ENCODE measurements at regions not wholly inside any gene's neighbourhood (a gene's known extent, or its start where the extent isn't known, plus 50 kb on each side); places are given as distances from the start of the nearest gene placed in this dataset.

DNA sequence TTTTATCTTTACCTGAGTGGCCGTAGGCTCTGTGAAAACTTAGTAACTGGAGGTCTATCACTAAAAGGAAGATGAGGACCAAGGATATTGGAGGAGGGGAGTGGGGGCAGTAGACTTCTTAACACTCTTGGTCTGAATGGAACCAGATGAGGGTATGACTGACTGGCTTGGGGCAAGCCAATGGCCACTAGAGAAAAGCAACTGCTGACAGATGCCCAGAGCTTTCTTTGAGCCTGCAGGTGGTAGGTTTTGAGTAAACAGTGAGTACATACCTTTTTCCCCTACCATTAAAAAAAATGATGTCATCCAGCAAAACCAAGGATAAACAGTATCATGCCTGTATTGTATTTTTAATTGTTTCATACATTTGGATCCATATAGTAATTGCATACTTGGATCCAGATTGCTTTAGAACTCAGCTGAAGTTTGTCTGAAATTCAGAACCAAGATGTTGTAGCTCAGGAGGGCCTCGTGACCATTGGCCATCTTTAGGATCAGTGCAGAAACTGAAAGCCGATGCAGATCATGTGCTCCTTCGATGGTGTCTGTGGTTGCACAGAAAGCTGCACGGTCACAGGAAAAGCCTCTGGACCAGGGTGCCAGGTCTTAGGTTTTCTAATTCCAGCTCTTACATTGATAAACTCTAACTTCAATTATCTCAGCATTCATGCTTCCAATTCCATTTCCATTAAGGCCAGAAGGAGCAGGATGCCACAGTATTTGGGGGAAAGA lies 131.0 kb downstream of the PDGFRA start:
- H3K27ac ChIP-seq = no peak overlapping the region
- no peak overlapping the region for H3K4me3 ChIP-seq (ENCODE audit: low read depth, low read length)
- H3K9me3 ChIP-seq (ENCODE audit: severe bottlenecking) = no peaks in the 10 kb centered on the region
- TF ChIP-seq, protein P1, sequence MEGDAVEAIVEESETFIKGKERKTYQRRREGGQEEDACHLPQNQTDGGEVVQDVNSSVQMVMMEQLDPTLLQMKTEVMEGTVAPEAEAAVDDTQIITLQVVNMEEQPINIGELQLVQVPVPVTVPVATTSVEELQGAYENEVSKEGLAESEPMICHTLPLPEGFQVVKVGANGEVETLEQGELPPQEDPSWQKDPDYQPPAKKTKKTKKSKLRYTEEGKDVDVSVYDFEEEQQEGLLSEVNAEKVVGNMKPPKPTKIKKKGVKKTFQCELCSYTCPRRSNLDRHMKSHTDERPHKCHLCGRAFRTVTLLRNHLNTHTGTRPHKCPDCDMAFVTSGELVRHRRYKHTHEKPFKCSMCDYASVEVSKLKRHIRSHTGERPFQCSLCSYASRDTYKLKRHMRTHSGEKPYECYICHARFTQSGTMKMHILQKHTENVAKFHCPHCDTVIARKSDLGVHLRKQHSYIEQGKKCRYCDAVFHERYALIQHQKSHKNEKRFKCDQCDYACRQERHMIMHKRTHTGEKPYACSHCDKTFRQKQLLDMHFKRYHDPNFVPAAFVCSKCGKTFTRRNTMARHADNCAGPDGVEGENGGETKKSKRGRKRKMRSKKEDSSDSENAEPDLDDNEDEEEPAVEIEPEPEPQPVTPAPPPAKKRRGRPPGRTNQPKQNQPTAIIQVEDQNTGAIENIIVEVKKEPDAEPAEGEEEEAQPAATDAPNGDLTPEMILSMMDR (IDR thresholded peaks at IDR 0.05; ENCODE audit: low read depth, low read length) = no peak
- no peak for DNase-seq
- no peaks in the 10 kb centered on the region for H3K36me3 ChIP-seq
- H3K27me3 ChIP-seq (ENCODE audit: insufficient read depth, low read depth, severe bottlenecking) = peaks cover 50% of the 10 kb centered on the region

DNA sequence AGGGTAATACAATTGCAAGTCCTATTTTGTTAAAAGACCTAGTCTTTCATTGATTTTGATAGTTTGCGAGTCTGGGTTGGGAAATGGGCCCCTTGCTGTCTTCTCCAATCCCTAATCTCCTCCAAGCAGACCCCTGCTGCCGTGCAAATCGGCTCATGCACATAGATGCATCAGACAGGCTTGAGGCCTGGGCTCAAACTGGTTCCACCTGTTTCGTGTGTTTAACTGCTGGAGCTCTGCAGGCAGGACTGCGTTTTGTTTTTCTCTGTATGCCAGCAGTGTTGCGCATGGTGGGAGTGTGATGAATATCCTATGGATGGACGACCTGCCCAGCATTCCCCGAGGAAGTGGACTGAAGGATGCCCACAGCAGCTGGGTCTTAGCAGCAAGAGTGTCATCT lies 133.9 kb downstream of the PDGFRA start:
- H3K27ac ChIP-seq = no peak overlapping the region
- H3K4me3 ChIP-seq (ENCODE audit: low read depth, low read length) = no peak overlapping the region
- peaks cover 44% of the 10 kb centered on the region for H3K27me3 ChIP-seq (ENCODE audit: insufficient read depth, low read depth, severe bottlenecking)
- H3K36me3 ChIP-seq = no peaks in the 10 kb centered on the region
- TF ChIP-seq, protein P1 (IDR thresholded peaks at IDR 0.05; ENCODE audit: low read depth, low read length) = no peak
- no peaks in the 10 kb centered on the region for H3K9me3 ChIP-seq (ENCODE audit: severe bottlenecking)
- no peak for DNase-seq

DNA sequence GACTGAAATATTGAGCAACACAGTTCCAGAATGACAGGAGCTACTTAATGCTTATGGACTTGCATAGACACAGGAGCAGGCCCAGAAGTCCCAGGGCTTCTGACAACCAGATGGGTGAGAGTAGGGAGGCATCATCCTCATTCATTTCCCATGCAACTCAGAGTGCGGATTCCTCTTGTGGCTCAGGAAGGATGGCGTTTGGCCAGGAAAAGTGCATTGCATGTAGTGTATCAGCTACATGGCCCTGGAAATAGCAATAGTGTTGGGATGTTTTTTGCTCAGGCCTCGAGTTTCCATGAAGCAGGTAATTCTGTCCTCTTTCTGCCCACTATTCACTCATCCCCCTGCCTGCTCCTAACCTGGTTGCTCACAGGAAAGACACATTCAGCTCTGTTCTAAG lies 136.6 kb downstream of the PDGFRA start:
- TF ChIP-seq, protein P1 (IDR thresholded peaks at IDR 0.05; ENCODE audit: low read depth, low read length) = no peak
- H3K4me3 ChIP-seq (ENCODE audit: low read depth, low read length) = no peak overlapping the region
- H3K27ac ChIP-seq = no peak overlapping the region
- H3K36me3 ChIP-seq = no peaks in the 10 kb centered on the region
- no peaks in the 10 kb centered on the region for H3K9me3 ChIP-seq (ENCODE audit: severe bottlenecking)
- H3K27me3 ChIP-seq (ENCODE audit: insufficient read depth, low read depth, severe bottlenecking) = peaks cover 52% of the 10 kb centered on the region
- no peak for DNase-seq

DNA sequence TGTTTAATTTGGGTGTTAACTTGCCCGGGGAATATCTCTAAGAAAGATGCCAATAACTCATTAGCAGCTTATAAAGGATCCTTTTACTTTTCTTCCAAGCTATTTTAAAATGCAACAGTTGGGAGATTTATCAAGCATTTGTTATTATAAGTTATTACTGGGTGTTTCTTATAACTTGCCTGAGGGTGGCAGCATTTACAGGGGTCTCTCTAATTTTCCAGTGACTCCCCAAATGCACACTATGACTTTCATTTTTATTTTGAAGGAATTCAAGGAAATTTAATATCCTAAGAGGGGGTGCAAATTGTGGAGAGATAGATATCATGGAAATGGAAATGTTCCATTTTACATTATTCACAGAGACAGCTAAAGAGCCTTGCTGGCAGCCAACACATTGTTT lies 138.0 kb downstream of the PDGFRA start:
- TF ChIP-seq, protein P1 (IDR thresholded peaks at IDR 0.05; ENCODE audit: low read depth, low read length) = no peak
- no peaks in the 10 kb centered on the region for H3K36me3 ChIP-seq
- peaks cover 57% of the 10 kb centered on the region for H3K27me3 ChIP-seq (ENCODE audit: insufficient read depth, low read depth, severe bottlenecking)
- no peak for DNase-seq
- H3K27ac ChIP-seq = no peak overlapping the region
- H3K9me3 ChIP-seq (ENCODE audit: severe bottlenecking) = no peaks in the 10 kb centered on the region
- no peak overlapping the region for H3K4me3 ChIP-seq (ENCODE audit: low read depth, low read length)

DNA sequence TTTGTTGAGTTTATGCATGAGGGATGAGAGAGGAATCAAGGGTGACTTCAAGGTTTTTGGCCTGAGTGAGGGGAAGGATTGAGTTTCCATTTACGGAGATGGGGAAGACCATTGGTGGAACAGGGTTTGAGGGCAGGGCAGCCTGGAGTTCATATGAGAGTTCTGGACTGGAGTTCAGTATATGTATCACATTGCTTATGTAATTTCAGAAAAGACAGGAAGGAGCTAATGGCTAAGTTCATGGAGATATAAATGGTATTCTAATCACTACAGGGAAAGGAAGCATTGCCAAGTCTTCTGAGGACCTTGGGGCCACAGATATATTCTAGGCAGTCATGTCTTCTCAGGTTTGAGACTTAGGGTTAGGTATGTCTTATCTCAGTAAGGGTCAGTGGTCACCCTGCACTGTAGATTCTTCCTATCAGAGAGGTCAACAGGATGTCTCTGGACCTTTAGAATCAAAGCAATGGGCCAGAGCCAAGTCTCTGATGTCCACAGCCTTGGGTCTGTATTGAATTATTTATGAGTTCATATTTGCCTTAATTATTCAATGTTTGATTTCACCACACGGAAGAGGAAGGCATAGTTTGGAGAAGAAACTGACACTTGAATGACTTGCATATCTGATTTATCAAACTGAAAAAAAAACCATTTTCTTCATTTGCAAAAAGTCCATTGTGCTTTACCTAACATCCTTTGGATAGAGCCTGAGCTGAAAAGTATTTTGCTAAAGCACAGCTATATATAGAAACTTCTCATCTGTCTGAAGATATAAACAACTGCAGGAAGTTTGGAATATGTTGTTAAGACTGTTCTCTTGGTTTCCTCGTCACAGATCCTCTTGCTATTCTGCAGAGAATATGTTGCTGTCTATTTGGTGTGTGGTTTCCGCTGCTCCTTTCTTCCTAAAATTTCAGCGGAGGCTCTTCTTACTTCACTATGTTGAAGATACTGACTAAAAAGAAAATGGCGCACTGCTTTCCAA lies 139.5 kb downstream of the PDGFRA start:
- Histone ChIP-seq H3K9me3 (ENCODE audit: severe bottlenecking) (no peaks in the 10 kb centered on the region), H3K27ac (no peak overlapping the region), H3K27me3 (ENCODE audit: insufficient read depth, low read depth, severe bottlenecking) (peaks cover 53% of the 10 kb centered on the region), H3K4me3 (ENCODE audit: low read depth, low read length) (no peak overlapping the region), H3K36me3 (no peaks in the 10 kb centered on the region)
- no peak for DNase-seq
- TF ChIP-seq, protein P1 (IDR thresholded peaks at IDR 0.05; ENCODE audit: low read depth, low read length) = no peak
